Gastrocnemius medialis (tissue), 4 donors: ENCODE measurements at regions not wholly inside any gene's neighbourhood (a gene's known extent, or its start where the extent isn't known, plus 50 kb on each side); places are given as distances from the start of the nearest gene placed in this dataset.

Experiments used
- ATAC-seq, 2 donors: fragments of 150-250 bp; one replicate each; pipeline ENCODE4 v1.9.1; 2016
- DNase-seq, 2 donors: peaks; one replicate each; pipeline ENCODE4 v3.0.0-alpha.2; 2019
- H3K27ac ChIP-seq, 4 donors: fragments of 200-600 bp; sonication (generic); 1 replicate in 1 of 4; 2 replicates in 3 of 4; pipeline ENCODE4 v1.5.1; 2016 to 2018; ENCODE audit warnings: mild to moderate bottlenecking in 2 of 4, moderate library complexity in 1 of 4
- H3K27me3 ChIP-seq, 3 donors: fragments of 200-600 bp; sonication (generic) in 2 of 3; 1 replicate in 1 of 3; 2 replicates in 2 of 3; pipeline versions ENCODE4 v1.5.1 to v1.6.0; 2016 to 2019; ENCODE audit warnings: mild to moderate bottlenecking in 1 of 3, moderate library complexity in 1 of 3
- H3K36me3 ChIP-seq, 2 donors: fragments of 200-600 bp; sonication (generic) in 1 of 2; one replicate each; pipeline ENCODE4 v1.5.1; 2017 to 2018
- H3K4me1 ChIP-seq, 2 donors: fragments of 200-600 bp; sonication (generic) in 1 of 2; one replicate each; pipeline ENCODE4 v1.5.1; 2016 to 2017; ENCODE audit warnings: mild to moderate bottlenecking in 2 of 2
- H3K4me3 ChIP-seq, 4 donors: fragments of 200-600 bp; sonication (generic) in 3 of 4; 1 replicate in 1 of 4; 2 replicates in 3 of 4; pipeline ENCODE4 v1.5.1; 2016 to 2019; ENCODE audit warnings: mild to moderate bottlenecking in 2 of 4
- H3K9me3 ChIP-seq, 3 donors: fragments of 200-600 bp; sonication (generic) in 2 of 3; 1 replicate in 1 of 3; 2 replicates in 2 of 3; pipeline ENCODE4 v1.5.1; 2016 to 2019
- CTCF ChIP-seq, 5 experiments: fragments of 450-650 bp in 3 of 5; fragments of 200-600 bp in 2 of 5; sonication (generic) in 2 of 5; IDR thresholded peaks in 4 of 5; conservative IDR thresholded peaks in 1 of 5; 1 replicate in 4 of 5; 2 replicates in 1 of 5; pipeline ENCODE4 v1.5.1; 2016 to 2019; ENCODE audit warnings: antibody characterized with exemption in 5 of 5, mild to moderate bottlenecking in 3 of 5, moderate library complexity in 3 of 5
- POLR2A ChIP-seq, 2 donors: fragments of 450-650 bp; IDR thresholded peaks; one replicate each; pipeline ENCODE4 v1.6.1; 2017; ENCODE audit warnings: antibody characterized with exemption in 2 of 2, mild to moderate bottlenecking in 2 of 2, moderate library complexity in 2 of 2
- in situ Hi-C, 4 donors: fragments of 200-750 bp; cut with MboI; loops; one replicate each; pipeline versions ENCODE4 v1.15.0 to v1.8.0; 2017; ENCODE audit warnings: low sequenced_read_pairs in 4 of 4
- intact Hi-C: fragments of 100-400 bp; cut with DNase I; formaldehyde crosslinking; loops from one replicate; pipeline ENCODE4 v1.15.1; 2023; ENCODE audit warnings: low total_unique reads

DNA sequence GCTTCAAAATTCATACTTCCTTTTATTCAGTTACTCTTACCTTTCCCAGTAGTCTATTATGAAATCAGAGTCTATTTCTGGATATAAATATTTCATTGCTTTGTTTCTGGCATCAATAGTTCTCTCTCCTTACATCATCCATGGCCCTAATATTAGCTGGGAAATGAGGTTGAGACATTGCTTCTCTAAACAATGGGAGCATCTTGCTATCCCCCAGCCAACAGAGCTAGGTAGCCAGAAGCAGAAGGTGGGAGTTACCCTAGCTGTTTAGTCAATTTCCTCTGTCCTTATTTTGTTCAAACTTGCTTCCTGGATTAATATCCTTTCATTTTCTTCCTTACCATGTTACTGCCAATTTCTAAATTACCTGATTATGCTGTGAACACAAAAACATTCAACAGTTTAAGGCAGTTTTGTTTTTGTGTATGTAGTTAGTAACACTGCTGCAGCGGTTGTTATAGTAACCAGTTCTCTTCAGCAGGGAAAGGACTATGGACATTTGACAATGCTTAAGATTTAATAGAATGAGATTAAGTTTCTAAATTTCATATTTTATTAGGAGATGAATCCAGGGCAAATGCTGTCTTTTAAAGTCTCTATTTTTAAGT lies 160.5 kb upstream of the KCNJ3 start:
- H3K9me3 ChIP-seq = no peaks in the 10 kb centered on the region
- ATAC-seq (no peak), DNase-seq (no peak)
- H3K27ac ChIP-seq = no peak overlapping the region
- intact Hi-C loops (no loop called here), in situ Hi-C loops (no loop called here)
- H3K4me3 ChIP-seq = no peak overlapping the region
- H3K36me3 ChIP-seq = no peaks in the 10 kb centered on the region
- TF ChIP-seq CTCF (IDR thresholded peaks at IDR 0.05 in 4 of 5, conservative IDR thresholded peaks at IDR 0.05 in 1 of 5) (no peak), POLR2A (IDR thresholded peaks at IDR 0.05) (no peak)
- no peaks in the 10 kb centered on the region for H3K4me1 ChIP-seq
- no peaks in the 10 kb centered on the region for H3K27me3 ChIP-seq

DNA sequence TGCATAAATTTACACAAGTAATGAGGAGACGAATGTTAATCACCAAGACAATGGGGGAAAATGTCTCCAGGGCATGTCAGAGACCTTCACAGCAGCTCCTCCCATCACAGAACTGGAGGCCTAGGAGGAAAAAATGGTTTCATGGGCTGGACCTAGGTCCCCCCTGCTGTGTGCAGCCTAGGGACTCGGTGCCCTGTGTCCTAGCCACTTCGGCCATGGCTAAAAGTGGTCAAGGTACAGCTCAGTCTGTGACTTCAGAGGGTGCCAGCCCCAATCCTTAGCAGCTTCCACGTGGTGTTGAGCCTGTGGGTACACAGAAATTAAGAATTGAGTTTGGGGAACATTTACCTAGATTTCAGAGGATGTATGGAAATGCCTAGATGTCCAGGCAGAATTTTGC lies 152.2 kb upstream of the KCNJ3 start:
- TF ChIP-seq CTCF (IDR thresholded peaks at IDR 0.05 in 4 of 5, conservative IDR thresholded peaks at IDR 0.05 in 1 of 5) = no peak
- no peaks in the 10 kb centered on the region for H3K27me3 ChIP-seq
- in situ Hi-C loops = no loop called here
- DNase-seq (no peak), ATAC-seq (no peak)
- intact Hi-C loops = no loop called here
- H3K36me3 ChIP-seq = no peaks in the 10 kb centered on the region
- H3K4me1 ChIP-seq = no peaks in the 10 kb centered on the region
- H3K9me3 ChIP-seq = no peaks in the 10 kb centered on the region
- no peak overlapping the region for H3K4me3 ChIP-seq
- no peak overlapping the region for H3K27ac ChIP-seq

DNA sequence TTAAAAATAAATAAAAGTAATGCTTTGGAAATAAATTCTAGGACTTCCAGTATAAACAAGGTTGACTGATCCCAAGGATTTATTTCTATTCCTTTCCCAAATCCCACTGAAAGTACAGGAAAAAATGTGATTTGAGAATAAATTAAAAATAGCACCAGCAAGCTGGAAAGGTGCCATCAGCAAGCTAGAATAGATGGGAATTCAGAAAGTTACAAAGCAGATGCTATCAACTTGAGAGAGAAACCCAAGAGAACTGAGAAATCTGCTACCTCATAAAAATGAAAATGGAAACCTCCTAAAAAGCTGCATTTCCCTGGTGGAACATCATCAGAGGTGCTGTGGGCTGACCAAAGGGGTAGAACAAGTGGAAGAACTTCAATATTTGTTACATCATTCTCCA lies 148.6 kb upstream of the KCNJ3 start:
- ATAC-seq = no peak
- in situ Hi-C loops = no loop called here
- no peak for TF ChIP-seq CTCF (IDR thresholded peaks at IDR 0.05 in 4 of 5, conservative IDR thresholded peaks at IDR 0.05 in 1 of 5)
- TF ChIP-seq POLR2A (IDR thresholded peaks at IDR 0.05) = no peak

DNA sequence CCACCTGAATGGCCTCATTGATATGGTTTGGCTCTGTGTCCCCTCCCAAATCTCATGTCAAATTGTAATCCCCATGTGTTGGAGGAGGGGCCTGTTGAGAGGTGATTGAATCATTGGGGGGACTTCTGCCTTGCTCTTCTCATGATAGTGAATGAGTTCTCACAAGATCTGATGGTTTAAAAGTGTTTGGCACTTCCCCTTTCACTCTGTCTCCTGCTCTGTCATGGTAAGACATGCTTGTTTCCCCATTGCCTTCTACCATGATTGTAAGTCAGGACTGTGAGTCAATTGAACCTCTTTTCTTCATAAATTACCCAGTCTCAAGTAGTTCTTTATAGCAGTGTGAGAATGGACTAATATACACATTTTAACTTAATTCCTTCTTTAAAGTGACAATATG lies 146.8 kb upstream of the KCNJ3 start:
- intact Hi-C loops (no loop called here), in situ Hi-C loops (no loop called here)
- Histone ChIP-seq H3K27me3 (no peaks in the 10 kb centered on the region), H3K27ac (no peak overlapping the region), H3K4me3 (no peak overlapping the region), H3K36me3 (no peaks in the 10 kb centered on the region), H3K9me3 (no peaks in the 10 kb centered on the region), H3K4me1 (no peaks in the 10 kb centered on the region)
- DNase-seq (no peak), ATAC-seq (no peak)
- TF ChIP-seq POLR2A (IDR thresholded peaks at IDR 0.05) (no peak), CTCF (IDR thresholded peaks at IDR 0.05 in 4 of 5, conservative IDR thresholded peaks at IDR 0.05 in 1 of 5) (no peak)

More for the DNA sequence above, 148.6 kb upstream of the KCNJ3 start:
- H3K36me3 ChIP-seq = no peaks in the 10 kb centered on the region
- no peaks in the 10 kb centered on the region for H3K4me1 ChIP-seq
- no peaks in the 10 kb centered on the region for H3K9me3 ChIP-seq
- H3K4me3 ChIP-seq = no peak overlapping the region
- no peak for DNase-seq
- intact Hi-C loops = no loop called here
- no peak overlapping the region for H3K27ac ChIP-seq
- H3K27me3 ChIP-seq = no peaks in the 10 kb centered on the region

DNA sequence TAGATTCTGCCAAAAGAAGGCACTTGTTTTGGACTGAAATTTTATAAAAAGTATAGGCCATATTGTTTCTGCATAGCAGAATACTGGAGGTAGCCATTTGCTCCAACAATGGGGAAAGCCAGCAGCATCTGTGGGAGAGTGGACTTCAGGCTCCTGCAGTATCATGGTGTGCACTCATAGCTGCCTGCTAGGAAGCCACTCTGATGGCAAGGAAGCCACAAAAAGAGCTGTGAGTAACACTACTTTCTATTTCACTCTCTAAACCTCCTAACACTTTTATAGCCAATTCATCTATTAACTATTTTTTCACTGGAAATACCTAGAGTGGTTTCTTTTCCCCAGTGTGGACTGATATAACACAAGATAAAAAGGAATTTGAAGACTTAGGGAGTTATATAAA lies 144.4 kb upstream of the KCNJ3 start:
- TF ChIP-seq POLR2A (IDR thresholded peaks at IDR 0.05) = no peak
- Histone ChIP-seq H3K36me3 (no peaks in the 10 kb centered on the region), H3K27me3 (no peaks in the 10 kb centered on the region), H3K4me1 (no peaks in the 10 kb centered on the region), H3K9me3 (no peaks in the 10 kb centered on the region), H3K27ac (no peak overlapping the region), H3K4me3 (no peak overlapping the region)
- ATAC-seq = no peak
- intact Hi-C loops = no loop called here
- no peak for DNase-seq
- in situ Hi-C loops = no loop called here
